Smooth muscle cell (in vitro differentiated cells): ENCODE measurements at regions not wholly inside any gene's neighbourhood (a gene's known extent, or its start where the extent isn't known, plus 50 kb on each side); places are given as distances from the start of the nearest gene placed in this dataset.

Experiments
- DNase-seq: peaks from one replicate; lab custom pipeline; 2025; ENCODE audit not compliant: unreplicated experiment; lab: John Stamatoyannopoulos, UW
- H2AFZ ChIP-seq: fragments of 200-600 bp; sonication (generic); 2 replicates; pipeline ENCODE4 v1.6.0; 2016; ENCODE audit warnings: antibody characterized with exemption, low read depth, mild to moderate bottlenecking
- H3F3A ChIP-seq: fragments of 200-600 bp; sonication (generic); 2 replicates; pipeline ENCODE4 v1.6.0; 2017; ENCODE audit warnings: antibody characterized with exemption, low read depth
- H3K27ac ChIP-seq: fragments of 200-600 bp; sonication (generic); 2 replicates; pipeline ENCODE4 v1.5.1; 2016; ENCODE audit warnings: low read depth, mild to moderate bottlenecking
- H3K27me3 ChIP-seq: fragments of 200-600 bp; sonication (generic); 2 replicates; pipeline ENCODE4 v1.6.1; 2016; ENCODE audit warnings: low read depth, mild to moderate bottlenecking
- H3K36me3 ChIP-seq: fragments of 200-600 bp; sonication (generic); 2 replicates; pipeline ENCODE4 v1.5.1; 2016; ENCODE audit warnings: low read depth
- H3K4me1 ChIP-seq: fragments of 200-600 bp; sonication (generic); 2 replicates; pipeline ENCODE4 v1.5.1; 2016; ENCODE audit warnings: low read depth
- H3K4me2 ChIP-seq: fragments of 200-600 bp; sonication (generic); 2 replicates; pipeline ENCODE4 v1.6.0; 2016; ENCODE audit warnings: mild to moderate bottlenecking
- H3K4me3 ChIP-seq: fragments of 200-600 bp; sonication (generic); 2 replicates; pipeline ENCODE4 v1.5.1; 2016; ENCODE audit warnings: mild to moderate bottlenecking
- H3K79me2 ChIP-seq: fragments of 200-600 bp; sonication (generic); 2 replicates; pipeline ENCODE4 v1.6.0; 2016; ENCODE audit warnings: low read depth, mild to moderate bottlenecking
- H3K9ac ChIP-seq: fragments of 200-600 bp; sonication (generic); 2 replicates; pipeline ENCODE4 v1.6.0; 2016; ENCODE audit warnings: low read depth
- H3K9me3 ChIP-seq: fragments of 200-600 bp; sonication (generic); replicated peaks from 2 replicates; pipeline ENCODE4 v1.5.1; 2016; ENCODE audit warnings: low read depth
- H4K20me1 ChIP-seq: fragments of 200-600 bp; sonication (generic); 2 replicates; pipeline ENCODE4 v1.6.0; 2016; ENCODE audit warnings: low read depth
- whole genome bisulfite sequencing: methylation state at CpG from one replicate; pipeline ENCODE4 v1.1.7; 2016; ENCODE audit warnings: low lambda C conversion rate; 5-methylcytosine and 5-hydroxymethylcytosine counted together
- TF ChIP-seq, protein P1 (sequence below): fragments of 200-600 bp; sonication (generic); IDR thresholded peaks from 2 replicates; pipeline ENCODE4 v1.5.1; 2017; ENCODE audit warnings: borderline replicate concordance, mild to moderate bottlenecking, antibody characterized with exemption; ENCODE audit not compliant: insufficient read depth, poor library complexity, severe bottlenecking

DNA sequence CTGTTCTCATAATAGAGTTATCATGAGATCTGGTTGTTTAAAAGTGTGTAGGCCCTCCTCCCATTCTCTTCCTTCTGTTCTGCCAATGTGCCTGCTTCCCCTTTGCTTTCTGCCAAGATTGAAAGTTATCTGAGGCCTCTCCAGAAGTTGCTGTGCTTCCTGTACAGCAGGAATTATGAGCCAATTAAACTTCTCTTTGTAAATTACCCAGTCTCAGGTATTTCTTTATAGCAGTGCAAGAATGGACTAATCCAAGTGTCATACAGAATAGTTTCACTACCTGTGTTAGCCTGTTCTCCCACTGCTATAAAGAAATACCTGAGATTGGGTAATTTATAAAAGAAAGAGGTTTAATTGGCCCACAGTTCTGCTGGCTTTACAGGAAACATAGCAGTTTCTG is 100.0 kb downstream of the CD24 start:
- H3K27ac ChIP-seq = no peak overlapping the region
- no peak for DNase-seq
- TF ChIP-seq, protein P1, sequence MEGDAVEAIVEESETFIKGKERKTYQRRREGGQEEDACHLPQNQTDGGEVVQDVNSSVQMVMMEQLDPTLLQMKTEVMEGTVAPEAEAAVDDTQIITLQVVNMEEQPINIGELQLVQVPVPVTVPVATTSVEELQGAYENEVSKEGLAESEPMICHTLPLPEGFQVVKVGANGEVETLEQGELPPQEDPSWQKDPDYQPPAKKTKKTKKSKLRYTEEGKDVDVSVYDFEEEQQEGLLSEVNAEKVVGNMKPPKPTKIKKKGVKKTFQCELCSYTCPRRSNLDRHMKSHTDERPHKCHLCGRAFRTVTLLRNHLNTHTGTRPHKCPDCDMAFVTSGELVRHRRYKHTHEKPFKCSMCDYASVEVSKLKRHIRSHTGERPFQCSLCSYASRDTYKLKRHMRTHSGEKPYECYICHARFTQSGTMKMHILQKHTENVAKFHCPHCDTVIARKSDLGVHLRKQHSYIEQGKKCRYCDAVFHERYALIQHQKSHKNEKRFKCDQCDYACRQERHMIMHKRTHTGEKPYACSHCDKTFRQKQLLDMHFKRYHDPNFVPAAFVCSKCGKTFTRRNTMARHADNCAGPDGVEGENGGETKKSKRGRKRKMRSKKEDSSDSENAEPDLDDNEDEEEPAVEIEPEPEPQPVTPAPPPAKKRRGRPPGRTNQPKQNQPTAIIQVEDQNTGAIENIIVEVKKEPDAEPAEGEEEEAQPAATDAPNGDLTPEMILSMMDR = no peak
- peaks cover 3% of the 10 kb centered on the region for H3F3A ChIP-seq
- H3K9me3 ChIP-seq = no peaks in the 10 kb centered on the region
- no peak overlapping the region for H3K4me3 ChIP-seq
- no peak overlapping the region for H3K9ac ChIP-seq
- no peaks in the 10 kb centered on the region for H3K36me3 ChIP-seq
- H3K4me1 ChIP-seq = no peaks in the 10 kb centered on the region
- no peaks in the 10 kb centered on the region for H3K79me2 ChIP-seq
- no peak overlapping the region for H2AFZ ChIP-seq
- no peaks in the 10 kb centered on the region for H3K27me3 ChIP-seq
- H3K4me2 ChIP-seq = no peak overlapping the region
- H4K20me1 ChIP-seq = no peaks in the 10 kb centered on the region

DNA sequence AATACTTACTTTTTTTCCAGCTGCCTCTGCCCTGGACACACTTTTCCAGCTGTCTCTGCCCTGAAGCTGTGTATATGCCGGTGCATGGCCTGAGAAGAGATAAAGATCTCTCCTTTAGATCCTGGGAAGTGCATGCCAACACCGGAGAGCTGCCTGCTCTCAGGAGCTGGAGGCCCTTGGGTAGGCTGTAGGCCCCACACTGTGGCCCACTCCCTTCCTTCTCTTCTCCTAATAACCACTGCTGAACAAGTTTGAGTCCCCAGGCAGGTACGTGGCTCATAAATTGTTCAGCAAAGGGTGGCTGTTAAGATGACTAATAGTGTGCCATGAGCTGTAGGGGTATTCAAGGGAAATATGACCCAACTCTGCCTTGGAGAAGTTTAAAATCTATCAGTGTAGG is 102.5 kb downstream of the CD24 start:
- Histone ChIP-seq H4K20me1 (no peaks in the 10 kb centered on the region), H3K4me1 (no peaks in the 10 kb centered on the region), H3K27ac (peak overlapping the region; percentile 60), H3K36me3 (no peaks in the 10 kb centered on the region), H2AFZ (no peak overlapping the region), H3F3A (peaks cover 7% of the 10 kb centered on the region), H3K9me3 (no peaks in the 10 kb centered on the region), H3K4me3 (no peak overlapping the region), H3K4me2 (no peak overlapping the region), H3K9ac (no peak overlapping the region), H3K27me3 (no peaks in the 10 kb centered on the region), H3K79me2 (no peaks in the 10 kb centered on the region)
- TF ChIP-seq, protein P1 = no peak
- 32% methylated on average over 3 of the region's 3 CpGs for whole genome bisulfite sequencing
- DNase-seq = no peak

DNA sequence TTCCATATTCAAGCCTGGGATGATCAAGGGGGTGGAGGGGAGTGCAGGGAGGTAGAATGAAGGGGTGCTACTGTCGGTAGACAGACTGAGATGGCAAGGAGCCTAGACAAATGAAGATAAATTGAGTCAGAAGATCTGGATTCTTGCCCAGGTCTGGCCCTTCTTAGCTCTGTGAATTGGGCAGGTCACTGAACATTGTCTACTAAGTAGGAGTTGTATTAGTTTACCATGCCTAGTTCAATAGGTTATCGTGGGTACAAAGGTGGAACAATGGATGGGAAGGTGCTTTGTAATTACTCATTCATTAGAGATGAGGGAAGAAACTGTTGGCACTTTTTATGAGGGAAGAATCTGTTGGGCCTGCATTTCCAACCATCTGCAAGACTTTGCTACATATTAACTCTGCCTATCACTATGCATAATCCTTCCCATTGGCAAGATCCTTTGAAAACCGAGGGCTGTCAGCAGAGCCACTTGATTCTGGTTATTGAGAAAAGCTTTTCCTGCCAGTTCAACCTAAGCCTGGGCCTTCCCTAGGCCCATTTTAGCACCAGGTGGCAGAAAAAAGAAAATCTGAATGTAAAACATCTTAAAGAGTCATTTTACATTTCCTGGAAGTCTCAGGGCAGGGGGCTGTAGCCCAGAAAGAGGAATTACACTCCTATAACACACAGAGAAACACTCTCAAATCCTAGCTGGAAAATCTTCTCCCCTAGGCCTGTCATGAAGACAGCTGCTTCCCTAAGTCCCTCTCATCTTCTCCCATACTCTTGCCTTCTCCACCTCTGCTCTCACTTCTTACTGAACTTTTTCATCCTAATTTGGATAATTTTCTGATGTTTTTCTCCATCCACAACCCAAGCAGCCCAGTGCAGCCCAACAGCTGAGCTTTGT is 103.5 kb downstream of the CD24 start:
- peak overlapping the region; percentile 60 for H3K27ac ChIP-seq
- no peaks in the 10 kb centered on the region for H3K27me3 ChIP-seq
- no peaks in the 10 kb centered on the region for H3K36me3 ChIP-seq
- no peaks in the 10 kb centered on the region for H3K79me2 ChIP-seq
- H3F3A ChIP-seq = peaks cover 7% of the 10 kb centered on the region
- H3K9ac ChIP-seq = no peak overlapping the region
- no peak overlapping the region for H3K4me2 ChIP-seq
- no peak overlapping the region for H2AFZ ChIP-seq
- TF ChIP-seq, protein P1 = no peak
- DNase-seq = no peak
- no peaks in the 10 kb centered on the region for H3K4me1 ChIP-seq
- no peaks in the 10 kb centered on the region for H3K9me3 ChIP-seq
- WGBS = 74% methylated on average over 3 of the region's 3 CpGs
- no peaks in the 10 kb centered on the region for H4K20me1 ChIP-seq
- no peak overlapping the region for H3K4me3 ChIP-seq

DNA sequence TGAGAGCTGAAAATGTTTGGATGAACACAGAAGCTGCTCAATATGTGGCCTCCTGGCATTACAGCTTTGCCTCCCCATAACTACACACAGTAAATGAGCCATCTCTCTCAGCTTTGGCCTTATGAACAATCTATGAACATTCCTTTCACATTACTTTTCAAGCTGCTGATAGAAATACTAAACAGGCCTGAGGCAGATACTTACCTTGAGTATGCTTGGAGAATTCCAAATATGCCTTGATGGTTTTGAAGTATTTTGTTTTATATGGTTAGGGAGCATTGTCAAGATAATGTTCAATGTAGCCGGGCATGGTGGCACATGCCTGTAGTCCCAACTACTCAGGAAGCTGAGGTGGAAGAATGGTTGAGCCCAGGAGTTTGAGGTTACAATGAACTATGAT is 104.5 kb downstream of the CD24 start:
- H3K4me2 ChIP-seq = peak overlapping the region; percentile 37
- H2AFZ ChIP-seq = no peak overlapping the region
- no peaks in the 10 kb centered on the region for H3K9me3 ChIP-seq
- peaks cover 7% of the 10 kb centered on the region for H3F3A ChIP-seq
- 50% methylated on average over 1 of the region's 1 CpG for WGBS
- no peak overlapping the region for H3K4me3 ChIP-seq
- no peaks in the 10 kb centered on the region for H3K27me3 ChIP-seq
- peak overlapping the region; percentile 54 for H3K27ac ChIP-seq
- DNase-seq = no peak
- TF ChIP-seq, protein P1 = no peak
- H3K36me3 ChIP-seq = no peaks in the 10 kb centered on the region
- H3K79me2 ChIP-seq = no peaks in the 10 kb centered on the region
- H3K4me1 ChIP-seq = no peaks in the 10 kb centered on the region
- H4K20me1 ChIP-seq = no peaks in the 10 kb centered on the region
- no peak overlapping the region for H3K9ac ChIP-seq
